GM12872 (cell line): ENCODE measurements at regions not wholly inside any gene's neighbourhood (a gene's known extent, or its start where the extent isn't known, plus 50 kb on each side); places are given as distances from the start of the nearest gene placed in this dataset.

Experiments used
- TF ChIP-seq, protein P1 (sequence below): IDR thresholded peaks from 3 replicates; pipeline ENCODE4 v1.5.1; 2011; ENCODE audit warnings: low read depth, mild to moderate bottlenecking, low read length, moderate library complexity; ENCODE audit not compliant: insufficient read depth

DNA sequence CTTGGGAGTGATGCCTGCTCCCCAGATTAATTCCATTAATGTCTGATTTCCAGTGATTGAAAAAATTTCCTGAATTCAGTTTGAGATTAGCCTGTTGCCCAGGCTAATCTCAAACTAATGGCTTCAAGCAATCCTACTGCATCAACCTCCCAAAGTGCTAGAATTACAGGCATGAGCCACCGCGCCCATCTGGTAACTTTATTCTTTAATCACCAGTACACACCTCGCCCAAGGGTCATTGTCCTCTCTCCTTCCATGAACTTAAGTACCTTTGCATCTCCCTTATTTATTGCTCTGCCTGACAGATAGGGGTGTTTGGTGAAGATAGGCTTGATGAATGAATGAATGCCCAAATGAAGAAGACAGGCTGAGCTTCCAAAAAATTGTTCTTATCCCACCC lies 366.5 kb downstream of the SIPA1L2 start:
- TF ChIP-seq, protein P1, sequence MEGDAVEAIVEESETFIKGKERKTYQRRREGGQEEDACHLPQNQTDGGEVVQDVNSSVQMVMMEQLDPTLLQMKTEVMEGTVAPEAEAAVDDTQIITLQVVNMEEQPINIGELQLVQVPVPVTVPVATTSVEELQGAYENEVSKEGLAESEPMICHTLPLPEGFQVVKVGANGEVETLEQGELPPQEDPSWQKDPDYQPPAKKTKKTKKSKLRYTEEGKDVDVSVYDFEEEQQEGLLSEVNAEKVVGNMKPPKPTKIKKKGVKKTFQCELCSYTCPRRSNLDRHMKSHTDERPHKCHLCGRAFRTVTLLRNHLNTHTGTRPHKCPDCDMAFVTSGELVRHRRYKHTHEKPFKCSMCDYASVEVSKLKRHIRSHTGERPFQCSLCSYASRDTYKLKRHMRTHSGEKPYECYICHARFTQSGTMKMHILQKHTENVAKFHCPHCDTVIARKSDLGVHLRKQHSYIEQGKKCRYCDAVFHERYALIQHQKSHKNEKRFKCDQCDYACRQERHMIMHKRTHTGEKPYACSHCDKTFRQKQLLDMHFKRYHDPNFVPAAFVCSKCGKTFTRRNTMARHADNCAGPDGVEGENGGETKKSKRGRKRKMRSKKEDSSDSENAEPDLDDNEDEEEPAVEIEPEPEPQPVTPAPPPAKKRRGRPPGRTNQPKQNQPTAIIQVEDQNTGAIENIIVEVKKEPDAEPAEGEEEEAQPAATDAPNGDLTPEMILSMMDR, result no peak

DNA sequence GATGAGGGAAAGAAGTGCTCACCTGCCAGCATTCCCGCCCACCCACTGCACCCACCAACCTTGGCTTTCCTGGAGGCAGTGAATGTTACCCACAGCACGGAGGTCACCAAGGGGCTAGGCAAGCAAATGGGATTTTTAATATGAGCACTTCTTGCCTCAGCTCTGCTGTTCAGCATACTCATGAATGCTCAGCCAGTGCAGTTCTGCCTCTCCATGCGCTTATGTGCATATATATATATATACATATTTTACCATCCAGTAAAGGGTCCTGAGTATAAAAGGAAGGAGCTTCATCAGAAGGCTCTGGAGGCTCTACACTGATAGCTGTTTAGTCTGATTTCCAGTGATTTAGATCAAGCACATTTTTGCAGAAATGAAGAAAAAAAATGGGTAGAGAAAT lies 366.9 kb downstream of the SIPA1L2 start:
- TF ChIP-seq, protein P1, result no peak

DNA sequence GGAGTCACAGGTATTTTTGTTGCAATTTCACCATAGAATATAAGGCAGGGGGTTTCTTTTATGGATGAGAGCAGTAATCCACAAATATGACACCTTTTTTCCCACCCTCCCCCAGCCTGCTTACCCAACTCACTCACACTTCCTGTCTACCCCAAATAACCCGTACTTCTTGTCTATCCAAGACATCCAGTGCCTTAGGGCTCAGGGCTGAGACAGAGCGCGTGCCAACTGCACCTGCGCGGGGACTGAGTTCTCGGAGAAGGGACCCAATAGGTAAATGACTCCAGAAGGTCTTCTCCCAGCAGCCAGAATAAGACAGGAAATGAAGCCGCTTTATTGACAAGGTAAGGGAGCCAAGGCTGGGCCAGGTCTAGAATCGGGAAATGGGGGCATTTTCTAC lies 369.1 kb downstream of the SIPA1L2 start:
- TF ChIP-seq, protein P1, result no peak

GRCh38 chr1:232260045-232260444 lies 369.9 kb downstream of the SIPA1L2 start:
- TF ChIP-seq, protein P1, result no peak

- TF ChIP-seq, protein P1, result no peak
These were observed 370.6 kb downstream of the SIPA1L2 start for GRCh38 chr1:232259333-232259732.

GRCh38 chr1:232252546-232253118 lies 377.3 kb downstream of the SIPA1L2 start:
- TF ChIP-seq, protein P1, result no peak

DNA sequence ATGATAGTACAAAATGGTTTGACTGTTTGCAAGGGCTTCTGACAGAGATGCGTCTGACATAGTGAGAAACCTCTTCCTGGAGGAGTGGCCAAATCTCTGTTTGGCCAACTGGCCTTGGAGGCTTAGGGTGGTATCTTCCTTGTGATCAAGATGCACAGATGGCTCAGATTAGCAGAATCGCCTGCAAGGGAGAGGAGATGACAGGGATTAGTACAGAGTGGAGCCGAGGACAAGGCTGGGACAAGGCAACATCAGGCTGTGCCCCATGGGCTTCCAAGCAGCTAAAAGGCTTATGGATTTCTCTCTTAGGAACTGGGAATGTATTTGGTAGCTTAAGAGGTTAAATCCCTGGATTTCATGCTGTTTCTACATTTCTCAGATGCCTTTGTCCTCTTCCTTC lies 379.1 kb downstream of the SIPA1L2 start:
- TF ChIP-seq, protein P1, result no peak
